LNCAP (cell line): ENCODE measurements at regions not wholly inside any gene's neighbourhood (a gene's known extent, or its start where the extent isn't known, plus 50 kb on each side); places are given as distances from the start of the nearest gene placed in this dataset.

ENCODE experiments used
- TF ChIP-seq, protein P1 (sequence below): fragments of 450-650 bp; IDR thresholded peaks from 2 replicates; pipeline ENCODE4 v1.5.1; 2017; ENCODE audit warnings: mild to moderate bottlenecking

- TF ChIP-seq, protein P1, sequence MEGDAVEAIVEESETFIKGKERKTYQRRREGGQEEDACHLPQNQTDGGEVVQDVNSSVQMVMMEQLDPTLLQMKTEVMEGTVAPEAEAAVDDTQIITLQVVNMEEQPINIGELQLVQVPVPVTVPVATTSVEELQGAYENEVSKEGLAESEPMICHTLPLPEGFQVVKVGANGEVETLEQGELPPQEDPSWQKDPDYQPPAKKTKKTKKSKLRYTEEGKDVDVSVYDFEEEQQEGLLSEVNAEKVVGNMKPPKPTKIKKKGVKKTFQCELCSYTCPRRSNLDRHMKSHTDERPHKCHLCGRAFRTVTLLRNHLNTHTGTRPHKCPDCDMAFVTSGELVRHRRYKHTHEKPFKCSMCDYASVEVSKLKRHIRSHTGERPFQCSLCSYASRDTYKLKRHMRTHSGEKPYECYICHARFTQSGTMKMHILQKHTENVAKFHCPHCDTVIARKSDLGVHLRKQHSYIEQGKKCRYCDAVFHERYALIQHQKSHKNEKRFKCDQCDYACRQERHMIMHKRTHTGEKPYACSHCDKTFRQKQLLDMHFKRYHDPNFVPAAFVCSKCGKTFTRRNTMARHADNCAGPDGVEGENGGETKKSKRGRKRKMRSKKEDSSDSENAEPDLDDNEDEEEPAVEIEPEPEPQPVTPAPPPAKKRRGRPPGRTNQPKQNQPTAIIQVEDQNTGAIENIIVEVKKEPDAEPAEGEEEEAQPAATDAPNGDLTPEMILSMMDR = no peak
Measured at GRCh38 chr7:119172043-119172442, 947.5 kb downstream of the ANKRD7 start.

GRCh38 chr7:119175911-119176627 is 951.6 kb downstream of the ANKRD7 start:
- TF ChIP-seq, protein P1 = peak; percentile 84

- TF ChIP-seq, protein P1 = no peak
Measured at GRCh38 chr7:119177863-119178262, 953.4 kb downstream of the ANKRD7 start.

DNA sequence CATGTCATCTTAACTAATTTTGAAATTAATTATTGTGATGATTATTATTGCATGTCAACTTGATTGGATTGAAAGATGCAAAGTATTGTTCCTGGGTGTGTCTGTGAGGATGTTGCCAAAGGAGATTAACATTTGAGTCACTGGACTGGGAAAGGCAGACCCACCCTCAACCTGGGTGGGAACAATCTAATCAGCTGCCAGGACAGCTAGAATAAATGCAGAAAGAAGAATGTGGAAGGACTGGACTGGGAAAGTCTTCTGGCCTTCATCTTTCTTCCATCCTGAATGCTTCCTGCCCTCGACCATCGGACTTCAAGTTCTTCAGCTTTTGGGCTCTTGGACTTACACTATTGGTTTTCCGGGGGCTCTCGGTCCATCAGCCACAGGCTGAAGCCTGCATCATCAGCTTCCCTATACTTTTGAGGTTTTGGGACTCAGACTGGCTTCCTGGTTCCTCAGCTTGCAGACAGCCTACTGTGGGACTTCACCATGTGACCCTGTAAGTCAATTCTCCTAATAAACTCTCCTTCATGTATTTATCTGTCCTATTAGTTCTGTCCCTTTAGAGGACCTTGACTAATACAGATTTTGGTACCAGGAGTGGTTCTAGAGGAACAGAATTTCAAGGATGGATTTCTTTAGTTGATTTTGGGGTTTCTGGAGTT is 959.8 kb downstream of the ANKRD7 start:
- TF ChIP-seq, protein P1 = no peak

- TF ChIP-seq, protein P1 = no peak
Measured at GRCh38 chr7:119196183-119196582, 971.7 kb downstream of the ANKRD7 start.

- TF ChIP-seq, protein P1 = no peak
Measured at GRCh38 chr7:119197172-119197876, 972.8 kb downstream of the ANKRD7 start.

DNA sequence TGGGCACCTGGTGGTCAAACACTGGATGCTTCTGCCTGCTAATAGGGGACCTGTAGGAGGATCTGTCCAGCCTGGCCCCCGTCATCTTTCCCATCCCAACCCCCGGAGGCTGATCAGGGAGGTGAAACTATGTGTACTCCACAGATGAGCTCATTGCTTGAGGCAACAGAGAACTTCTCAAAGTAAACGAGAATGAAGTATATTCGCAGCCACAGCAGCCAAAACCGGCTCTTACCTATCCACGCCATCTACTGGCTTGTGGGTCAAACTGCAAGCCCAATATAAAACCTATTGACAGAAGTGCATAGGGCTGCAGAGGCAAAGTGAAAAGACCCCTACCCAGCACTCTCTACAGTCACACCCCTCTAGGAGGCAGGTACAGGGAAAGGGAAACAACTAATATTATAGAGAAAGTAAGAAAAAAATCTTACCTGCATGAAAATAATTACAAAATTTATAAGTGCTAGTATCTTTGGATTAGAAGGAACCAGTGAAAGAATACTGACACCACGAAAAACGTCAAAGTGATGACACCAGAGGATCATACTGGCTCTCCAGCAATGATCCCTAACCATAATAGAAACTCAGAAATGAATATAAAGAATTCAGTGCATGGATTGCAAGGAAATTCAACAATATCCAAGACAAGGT is 973.5 kb downstream of the ANKRD7 start:
- TF ChIP-seq, protein P1 = peak; percentile 84
